Erythroblast (primary cell): ENCODE measurements at regions not wholly inside any gene's neighbourhood (a gene's known extent, or its start where the extent isn't known, plus 50 kb on each side); places are given as distances from the start of the nearest gene placed in this dataset.
"Not testable (repeated sequence)": the region's sequence is repeated elsewhere in the genome, so short reads cannot be mapped to it uniquely, and the experiment has no call there.

Experiments used
- DNase-seq, 2 experiments: peaks; one replicate each; lab custom pipeline; 2025; lab: John Stamatoyannopoulos, UW
- GATA1 ChIP-seq: IDR thresholded peaks from 2 replicates; pipeline ENCODE4 v1.6.1; 2011; ENCODE audit warnings: low read depth, mild to moderate bottlenecking, control low read depth, low read length, moderate library complexity
- POLR2A ChIP-seq: IDR thresholded peaks from 2 replicates; pipeline ENCODE4 v1.6.1; 2011; ENCODE audit warnings: mild to moderate bottlenecking, low read length

GRCh38 chr4:92215476-92215875, 88.3 kb upstream of the GRID2 start:
- TF ChIP-seq POLR2A (no peak), GATA1 (no peak)
- no peak for DNase-seq

- TF ChIP-seq GATA1 (no peak), POLR2A (no peak)
- DNase-seq, result no peak
These were observed 72.3 kb upstream of the GRID2 start for GRCh38 chr4:92231511-92231910.

- DNase-seq, result no peak
- no peak for TF ChIP-seq GATA1
- TF ChIP-seq POLR2A, result no peak
These were observed 71.2 kb upstream of the GRID2 start for GRCh38 chr4:92232566-92232965.

- TF ChIP-seq POLR2A (no peak), GATA1 (no peak)
- no peak for DNase-seq
These were observed 69.2 kb upstream of the GRID2 start for GRCh38 chr4:92234393-92235176.

- DNase-seq, result no peak
These were observed 68.0 kb upstream of the GRID2 start for GRCh38 chr4:92235731-92236130.

GRCh38 chr4:92236877-92237276, 66.9 kb upstream of the GRID2 start:
- TF ChIP-seq POLR2A, result no peak
- TF ChIP-seq GATA1, result no peak
- DNase-seq, result no peak

More at GRCh38 chr4:92235731-92236130, 68.0 kb upstream of the GRID2 start:
- TF ChIP-seq POLR2A (no peak), GATA1 (no peak)

- DNase-seq, result no peak
- TF ChIP-seq POLR2A (no peak), GATA1 (no peak)
These were observed 66.2 kb upstream of the GRID2 start for GRCh38 chr4:92237559-92237958.

- TF ChIP-seq GATA1 (no peak), POLR2A (no peak)
- DNase-seq, result no peak
These were observed 62.7 kb upstream of the GRID2 start for GRCh38 chr4:92241094-92241493.

- TF ChIP-seq GATA1, result no peak
- no peak for DNase-seq
These were observed 57.4 kb upstream of the GRID2 start for GRCh38 chr4:92246384-92246783.

- no peak for DNase-seq
- no peak for TF ChIP-seq POLR2A
- no peak for TF ChIP-seq GATA1
These were observed 54.2 kb upstream of the GRID2 start for GRCh38 chr4:92249541-92249940.

GRCh38 chr4:92251711-92252110, 52.1 kb upstream of the GRID2 start:
- TF ChIP-seq GATA1, result no peak
- TF ChIP-seq POLR2A, result no peak
- no peak for DNase-seq

GRCh38 chr4:92252358-92252757, 51.4 kb upstream of the GRID2 start:
- not testable (repeated sequence) for DNase-seq

GRCh38 chr4:92252846-92253245, 50.9 kb upstream of the GRID2 start:
- DNase-seq, result no peak
- no peak for TF ChIP-seq POLR2A
- TF ChIP-seq GATA1, result no peak

GRCh38 chr4:92253550-92253949, 50.2 kb upstream of the GRID2 start:
- DNase-seq, result no peak
- TF ChIP-seq POLR2A (no peak), GATA1 (no peak)
